ENCODE measurements at regions not wholly inside any gene's neighbourhood (a gene's known extent, or its start where the extent isn't known, plus 50 kb on each side); places are given as distances from the start of the nearest gene placed in this dataset.

DNA sequence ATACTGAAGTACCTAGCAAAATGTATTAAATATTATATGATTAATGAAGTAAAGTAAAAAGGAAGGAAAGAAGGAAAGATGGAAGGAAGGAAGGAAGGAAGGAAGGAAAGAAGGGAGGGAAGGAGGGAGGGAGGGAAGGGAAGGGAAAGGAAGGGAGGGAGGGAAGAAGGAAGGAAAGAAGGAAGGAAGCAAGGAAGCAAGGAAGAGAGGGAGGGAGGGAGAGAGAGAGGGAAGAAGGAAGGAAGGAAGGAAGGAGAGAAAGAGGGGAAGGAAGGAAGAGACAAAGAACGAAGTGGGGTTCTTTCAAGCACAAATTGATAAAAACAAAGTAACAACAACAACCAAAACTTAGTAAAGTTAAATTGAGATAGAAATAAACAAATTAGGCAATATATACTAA, 622.3 kb upstream of the ADGRB3 start:
- H3K23ac ChIP-seq (ENCODE audit: low read depth, low read length, poor library complexity), result no peak overlapping the region
- H3K27me3 ChIP-seq (ENCODE audit: control insufficient read depth in 3 of 3, insufficient read depth in 3 of 3, low read depth in 1 of 3, low read length in 3 of 3), result no peaks in the 10 kb centered on the region
- no peak overlapping the region for H2BK15ac ChIP-seq (ENCODE audit: low read length)
- WGBS, 2 donors (ENCODE audit: extremely low coverage in 2 of 2, insufficient read length in 2 of 2, insufficient replicate concordance in 1 of 2), result no CpG with 5 or more reads among the region's 1 CpG
- no peak overlapping the region for H2BK120ac ChIP-seq (ENCODE audit: low read depth, low read length)
- H3K14ac ChIP-seq (ENCODE audit: low read length), result no peak overlapping the region
- H2AFZ ChIP-seq (ENCODE audit: low read length), result no peak overlapping the region
- no peak overlapping the region for H3K9ac ChIP-seq (ENCODE audit: low read depth, low read length, poor library complexity)
- no peak overlapping the region for H4K8ac ChIP-seq (ENCODE audit: low read depth, low read length)
- no peak overlapping the region for H2AK5ac ChIP-seq (ENCODE audit: low read depth, low read length)
- no peak overlapping the region for H3K4ac ChIP-seq (ENCODE audit: low read length)
- H3K79me1 ChIP-seq (ENCODE audit: low read depth, low read length), result no peaks in the 10 kb centered on the region
- no peak overlapping the region for H3K4me2 ChIP-seq (ENCODE audit: insufficient read depth, low read length, poor library complexity, severe bottlenecking)
- no peaks in the 10 kb centered on the region for H3K9me3 ChIP-seq (replicated peaks in 1 of 2; ENCODE audit: control insufficient read depth in 2 of 2, insufficient read depth in 1 of 2, low read depth in 1 of 2, low read length in 2 of 2)
- no peak overlapping the region for H3K4me3 ChIP-seq (ENCODE audit: low read length in 2 of 2)
- no peak overlapping the region for H2BK12ac ChIP-seq (ENCODE audit: low read length)
- no peaks in the 10 kb centered on the region for H3K4me1 ChIP-seq (ENCODE audit: control insufficient read depth in 2 of 2, insufficient read depth in 1 of 2, low read depth in 1 of 2, low read length in 2 of 2)
- no peak overlapping the region for H3K18ac ChIP-seq (ENCODE audit: low read length)
- no peak for DNase-seq (ENCODE audit: low spot score)
- no peak overlapping the region for H4K91ac ChIP-seq (ENCODE audit: low read depth, low read length, poor library complexity)
- H3K27ac ChIP-seq (replicated peaks; ENCODE audit: low read length), result no peak overlapping the region
- no peaks in the 10 kb centered on the region for H3K36me3 ChIP-seq (replicated peaks in 1 of 2; ENCODE audit: control insufficient read depth in 2 of 2, insufficient read depth in 2 of 2, low read length in 2 of 2)
- H2BK5ac ChIP-seq (ENCODE audit: low read length), result no peak overlapping the region

- DNase-seq (ENCODE audit: low spot score), result no peak
- no peak overlapping the region for H3K23ac ChIP-seq (ENCODE audit: low read depth, low read length, poor library complexity)
- no peak overlapping the region for H4K91ac ChIP-seq (ENCODE audit: low read depth, low read length, poor library complexity)
- no peak overlapping the region for H3K14ac ChIP-seq (ENCODE audit: low read length)
- H3K4me1 ChIP-seq (ENCODE audit: control insufficient read depth in 2 of 2, insufficient read depth in 1 of 2, low read depth in 1 of 2, low read length in 2 of 2), result no peaks in the 10 kb centered on the region
- H3K27me3 ChIP-seq (ENCODE audit: control insufficient read depth in 3 of 3, insufficient read depth in 3 of 3, low read depth in 1 of 3, low read length in 3 of 3), result no peaks in the 10 kb centered on the region
- H2BK15ac ChIP-seq (ENCODE audit: low read length), result no peak overlapping the region
- no peak overlapping the region for H3K27ac ChIP-seq (replicated peaks; ENCODE audit: low read length)
- H2BK120ac ChIP-seq (ENCODE audit: low read depth, low read length), result no peak overlapping the region
- H2BK12ac ChIP-seq (ENCODE audit: low read length), result no peak overlapping the region
- H3K4me3 ChIP-seq (ENCODE audit: low read length in 2 of 2), result no peak overlapping the region
- H3K9ac ChIP-seq (ENCODE audit: low read depth, low read length, poor library complexity), result no peak overlapping the region
- H2BK5ac ChIP-seq (ENCODE audit: low read length), result no peak overlapping the region
- no peaks in the 10 kb centered on the region for H3K79me1 ChIP-seq (ENCODE audit: low read depth, low read length)
- H3K18ac ChIP-seq (ENCODE audit: low read length), result no peak overlapping the region
- no peaks in the 10 kb centered on the region for H3K9me3 ChIP-seq (replicated peaks in 1 of 2; ENCODE audit: control insufficient read depth in 2 of 2, insufficient read depth in 1 of 2, low read depth in 1 of 2, low read length in 2 of 2)
- no peak overlapping the region for H2AFZ ChIP-seq (ENCODE audit: low read length)
- WGBS, 2 donors (ENCODE audit: extremely low coverage in 2 of 2, insufficient read length in 2 of 2, insufficient replicate concordance in 1 of 2), result 100% methylated on average over 2 of the region's 4 CpGs
- no peak overlapping the region for H3K4me2 ChIP-seq (ENCODE audit: insufficient read depth, low read length, poor library complexity, severe bottlenecking)
- H2AK5ac ChIP-seq (ENCODE audit: low read depth, low read length), result no peak overlapping the region
- no peak overlapping the region for H4K8ac ChIP-seq (ENCODE audit: low read depth, low read length)
- no peaks in the 10 kb centered on the region for H3K36me3 ChIP-seq (replicated peaks in 1 of 2; ENCODE audit: control insufficient read depth in 2 of 2, insufficient read depth in 2 of 2, low read length in 2 of 2)
- no peak overlapping the region for H3K4ac ChIP-seq (ENCODE audit: low read length)
Measured at GRCh38 chr6:68010936-68011335, 624.1 kb upstream of the ADGRB3 start.

DNA sequence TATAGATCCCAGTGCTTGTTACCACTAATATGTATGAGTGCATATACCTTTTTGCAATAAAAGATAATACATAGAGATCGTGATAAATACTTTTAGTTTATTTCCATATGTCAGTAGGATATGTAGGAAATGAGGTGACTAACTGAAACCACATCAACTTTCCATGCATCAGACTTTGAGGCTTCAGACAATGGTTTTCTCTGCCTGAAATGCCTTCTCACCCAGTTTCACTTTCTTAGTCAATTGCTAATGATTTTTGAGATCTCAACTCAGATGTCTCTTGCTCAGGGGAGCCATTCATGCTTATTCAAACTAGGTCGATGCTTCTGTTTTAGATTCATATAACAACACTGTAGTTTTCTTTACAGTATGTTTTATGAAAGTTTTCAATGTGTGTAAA, 626.6 kb upstream of the ADGRB3 start:
- Histone ChIP-seq H3K27me3 (ENCODE audit: control insufficient read depth in 3 of 3, insufficient read depth in 3 of 3, low read depth in 1 of 3, low read length in 3 of 3) (no peaks in the 10 kb centered on the region), H2BK120ac (ENCODE audit: low read depth, low read length) (no peak overlapping the region), H3K36me3 (replicated peaks in 1 of 2; ENCODE audit: control insufficient read depth in 2 of 2, insufficient read depth in 2 of 2, low read length in 2 of 2) (no peaks in the 10 kb centered on the region), H3K14ac (ENCODE audit: low read length) (no peak overlapping the region), H4K91ac (ENCODE audit: low read depth, low read length, poor library complexity) (no peak overlapping the region), H3K4me2 (ENCODE audit: insufficient read depth, low read length, poor library complexity, severe bottlenecking) (no peak overlapping the region), H3K23ac (ENCODE audit: low read depth, low read length, poor library complexity) (no peak overlapping the region), H3K79me1 (ENCODE audit: low read depth, low read length) (no peaks in the 10 kb centered on the region), H2BK5ac (ENCODE audit: low read length) (no peak overlapping the region), H2AK5ac (ENCODE audit: low read depth, low read length) (no peak overlapping the region), H3K4me3 (ENCODE audit: low read length in 2 of 2) (no peak overlapping the region), H3K18ac (ENCODE audit: low read length) (no peak overlapping the region), H3K9ac (ENCODE audit: low read depth, low read length, poor library complexity) (no peak overlapping the region), H3K27ac (replicated peaks; ENCODE audit: low read length) (no peak overlapping the region), H3K4ac (ENCODE audit: low read length) (no peak overlapping the region), H2BK12ac (ENCODE audit: low read length) (no peak overlapping the region), H3K9me3 (replicated peaks in 1 of 2; ENCODE audit: control insufficient read depth in 2 of 2, insufficient read depth in 1 of 2, low read depth in 1 of 2, low read length in 2 of 2) (no peaks in the 10 kb centered on the region), H4K8ac (ENCODE audit: low read depth, low read length) (no peak overlapping the region), H2AFZ (ENCODE audit: low read length) (no peak overlapping the region), H3K4me1 (ENCODE audit: control insufficient read depth in 2 of 2, insufficient read depth in 1 of 2, low read depth in 1 of 2, low read length in 2 of 2) (no peaks in the 10 kb centered on the region), H2BK15ac (ENCODE audit: low read length) (no peak overlapping the region)
- no CpG with 5 or more reads among the region's 2 CpGs for WGBS, 2 donors (ENCODE audit: extremely low coverage in 2 of 2, insufficient read length in 2 of 2, insufficient replicate concordance in 1 of 2)
- no peak for DNase-seq (ENCODE audit: low spot score)

DNA sequence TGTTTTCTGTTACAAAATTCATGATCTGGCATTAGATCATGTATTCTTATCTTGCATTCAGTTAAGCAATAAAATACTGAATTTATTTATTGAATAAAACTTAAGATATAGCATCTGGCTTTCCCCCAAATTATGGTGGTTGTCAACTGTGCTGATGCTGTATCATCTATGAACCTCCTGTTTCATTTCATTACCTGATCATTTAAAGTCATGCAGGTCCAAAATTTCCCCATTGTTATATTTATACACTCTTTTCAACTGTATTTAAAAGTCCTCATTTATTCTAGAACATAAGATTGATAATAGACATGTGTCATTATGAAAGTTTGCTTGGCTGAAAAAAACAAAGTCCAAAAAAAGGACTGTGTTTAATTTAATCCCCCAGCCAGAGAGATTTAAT, 627.4 kb upstream of the ADGRB3 start:
- H2BK12ac ChIP-seq (ENCODE audit: low read length), result no peak overlapping the region
- DNase-seq (ENCODE audit: low spot score), result no peak
- H3K14ac ChIP-seq (ENCODE audit: low read length), result no peak overlapping the region
- no peak overlapping the region for H3K9ac ChIP-seq (ENCODE audit: low read depth, low read length, poor library complexity)
- H3K23ac ChIP-seq (ENCODE audit: low read depth, low read length, poor library complexity), result no peak overlapping the region
- H3K9me3 ChIP-seq (replicated peaks in 1 of 2; ENCODE audit: control insufficient read depth in 2 of 2, insufficient read depth in 1 of 2, low read depth in 1 of 2, low read length in 2 of 2), result no peaks in the 10 kb centered on the region
- H2BK120ac ChIP-seq (ENCODE audit: low read depth, low read length), result no peak overlapping the region
- H2AK5ac ChIP-seq (ENCODE audit: low read depth, low read length), result no peak overlapping the region
- no peak overlapping the region for H3K4me2 ChIP-seq (ENCODE audit: insufficient read depth, low read length, poor library complexity, severe bottlenecking)
- no peaks in the 10 kb centered on the region for H3K27me3 ChIP-seq (ENCODE audit: control insufficient read depth in 3 of 3, insufficient read depth in 3 of 3, low read depth in 1 of 3, low read length in 3 of 3)
- no peak overlapping the region for H2BK5ac ChIP-seq (ENCODE audit: low read length)
- no peaks in the 10 kb centered on the region for H3K4me1 ChIP-seq (ENCODE audit: control insufficient read depth in 2 of 2, insufficient read depth in 1 of 2, low read depth in 1 of 2, low read length in 2 of 2)
- H4K91ac ChIP-seq (ENCODE audit: low read depth, low read length, poor library complexity), result no peak overlapping the region
- no peak overlapping the region for H2BK15ac ChIP-seq (ENCODE audit: low read length)
- no peak overlapping the region for H2AFZ ChIP-seq (ENCODE audit: low read length)
- no peak overlapping the region for H3K4me3 ChIP-seq (ENCODE audit: low read length in 2 of 2)
- no peaks in the 10 kb centered on the region for H3K36me3 ChIP-seq (replicated peaks in 1 of 2; ENCODE audit: control insufficient read depth in 2 of 2, insufficient read depth in 2 of 2, low read length in 2 of 2)
- no peak overlapping the region for H3K18ac ChIP-seq (ENCODE audit: low read length)
- H4K8ac ChIP-seq (ENCODE audit: low read depth, low read length), result no peak overlapping the region
- no peaks in the 10 kb centered on the region for H3K79me1 ChIP-seq (ENCODE audit: low read depth, low read length)
- no peak overlapping the region for H3K4ac ChIP-seq (ENCODE audit: low read length)
- H3K27ac ChIP-seq (replicated peaks; ENCODE audit: low read length), result no peak overlapping the region

Measured in neuronal stem cell (in vitro differentiated cells).